ENCODE measurements at regions not wholly inside any gene's neighbourhood (a gene's known extent, or its start where the extent isn't known, plus 50 kb on each side); places are given as distances from the start of the nearest gene placed in this dataset.

GRCh38 chr3:182682263-182683241 lies 110.8 kb upstream of the ATP11B start:
- FAIRE-seq (peak; percentile 85), DNase-seq (ENCODE audit: extremely low spot score, insufficient read length, low read depth) (peak; percentile 64)

GRCh38 chr3:182683453-182683852 lies 109.9 kb upstream of the ATP11B start:
- FAIRE-seq: peak; percentile 91
- DNase-seq (ENCODE audit: extremely low spot score, insufficient read length, low read depth): peak; percentile 36

GRCh38 chr3:182683858-182684257 lies 109.4 kb upstream of the ATP11B start:
- DNase-seq (ENCODE audit: extremely low spot score, insufficient read length, low read depth) (no peak), FAIRE-seq (no peak)

GRCh38 chr3:182686033-182686886 lies 107.0 kb upstream of the ATP11B start:
- FAIRE-seq (peak; percentile 12), DNase-seq (ENCODE audit: extremely low spot score, insufficient read length, low read depth) (no peak)

GRCh38 chr3:182690172-182690571 lies 103.1 kb upstream of the ATP11B start:
- FAIRE-seq (no peak), DNase-seq (ENCODE audit: extremely low spot score, insufficient read length, low read depth) (no peak)

GRCh38 chr3:182692021-182692420 lies 101.3 kb upstream of the ATP11B start:
- FAIRE-seq: peak; percentile 21
- no peak for DNase-seq (ENCODE audit: extremely low spot score, insufficient read length, low read depth)

GRCh38 chr3:182692695-182693094 lies 100.6 kb upstream of the ATP11B start:
- DNase-seq (ENCODE audit: extremely low spot score, insufficient read length, low read depth): no peak
- no peak for FAIRE-seq

- FAIRE-seq: no peak
- DNase-seq (ENCODE audit: extremely low spot score, insufficient read length, low read depth): no peak
These were observed 99.6 kb upstream of the ATP11B start for GRCh38 chr3:182693723-182694122.

GRCh38 chr3:182696916-182697315 lies 96.4 kb upstream of the ATP11B start:
- DNase-seq (ENCODE audit: extremely low spot score, insufficient read length, low read depth): no peak
- no peak for FAIRE-seq

GRCh38 chr3:182697345-182697919 lies 95.9 kb upstream of the ATP11B start:
- DNase-seq (ENCODE audit: extremely low spot score, insufficient read length, low read depth) (no peak), FAIRE-seq (no peak)

GRCh38 chr3:182698078-182698477 lies 95.2 kb upstream of the ATP11B start:
- FAIRE-seq: no peak
- no peak for DNase-seq (ENCODE audit: extremely low spot score, insufficient read length, low read depth)

GRCh38 chr3:182699550-182700170 lies 93.6 kb upstream of the ATP11B start:
- no peak for FAIRE-seq
- DNase-seq (ENCODE audit: extremely low spot score, insufficient read length, low read depth): no peak

- DNase-seq (ENCODE audit: extremely low spot score, insufficient read length, low read depth): no peak
These were observed 91.1 kb upstream of the ATP11B start for GRCh38 chr3:182702216-182702615.

GRCh38 chr3:182703233-182703632 lies 90.1 kb upstream of the ATP11B start:
- no peak for DNase-seq (ENCODE audit: extremely low spot score, insufficient read length, low read depth)
- no peak for FAIRE-seq

More at GRCh38 chr3:182702216-182702615, 91.1 kb upstream of the ATP11B start:
- no peak for FAIRE-seq

- no peak for DNase-seq (ENCODE audit: extremely low spot score, insufficient read length, low read depth)
- no peak for FAIRE-seq
These were observed 88.4 kb upstream of the ATP11B start for GRCh38 chr3:182704926-182705325.

GRCh38 chr3:182708810-182709209 lies 84.5 kb upstream of the ATP11B start:
- DNase-seq (ENCODE audit: extremely low spot score, insufficient read length, low read depth) (no peak), FAIRE-seq (no peak)

- FAIRE-seq (no peak), DNase-seq (ENCODE audit: extremely low spot score, insufficient read length, low read depth) (no peak)
These were observed 84.0 kb upstream of the ATP11B start for GRCh38 chr3:182709306-182709705.

- FAIRE-seq (peak; percentile 65), DNase-seq (ENCODE audit: extremely low spot score, insufficient read length, low read depth) (no peak)
These were observed 82.6 kb upstream of the ATP11B start for GRCh38 chr3:182710557-182711157.

GRCh38 chr3:182711261-182711683 lies 82.0 kb upstream of the ATP11B start:
- no peak for FAIRE-seq
- DNase-seq (ENCODE audit: extremely low spot score, insufficient read length, low read depth): no peak

- FAIRE-seq (no peak), DNase-seq (ENCODE audit: extremely low spot score, insufficient read length, low read depth) (no peak)
These were observed 81.5 kb upstream of the ATP11B start for GRCh38 chr3:182711853-182712252.

Data from GM18507 (cell line).